SU-DHL-6 (cell line): ENCODE measurements at regions not wholly inside any gene's neighbourhood (a gene's known extent, or its start where the extent isn't known, plus 50 kb on each side); places are given as distances from the start of the nearest gene placed in this dataset.

Experiments used
- CTCF ChIP-seq: fragments of 200-600 bp; sonication (generic); IDR thresholded peaks from one replicate; pipeline ENCODE4 v1.5.1; 2017; ENCODE audit warnings: antibody characterized with exemption, mild to moderate bottlenecking, low read length, moderate library complexity; ENCODE audit not compliant: insufficient read depth, poor library complexity, severe bottlenecking
- EZH2phosphoT487 ChIP-seq: fragments of 200-600 bp; sonication (generic), shearing (Covaris generic); conservative IDR thresholded peaks from 2 replicates; pipeline ENCODE4 v1.6.1; 2018; ENCODE audit warnings: mild to moderate bottlenecking, antibody characterized with exemption, low read length, moderate library complexity, mixed read lengths

- TF ChIP-seq CTCF (no peak), EZH2phosphoT487 (no peak)
Observed at GRCh38 chr16:79534143-79534542, 66.4 kb downstream of the MAF start.
